HG03103 (cell line): ENCODE measurements at regions not wholly inside any gene's neighbourhood (a gene's known extent, or its start where the extent isn't known, plus 50 kb on each side); places are given as distances from the start of the nearest gene placed in this dataset.

Source experiments
- ATAC-seq: cut with Tn5 transposase; IDR thresholded peaks from one replicate; pipeline ENCODE4 v1.9.1; 2021; ENCODE audit warnings: low read depth; ENCODE audit not compliant: unreplicated experiment

- no peak for ATAC-seq
Observed at GRCh38 chr2:219765231-219765911, 137.9 kb downstream of the SLC4A3 start.

GRCh38 chr2:219766658-219767057 lies 139.2 kb downstream of the SLC4A3 start:
- no peak for ATAC-seq

GRCh38 chr2:219769090-219769910 lies 141.9 kb downstream of the SLC4A3 start:
- ATAC-seq = no peak

GRCh38 chr2:219772103-219772635 lies 144.7 kb downstream of the SLC4A3 start:
- no peak for ATAC-seq

GRCh38 chr2:219772697-219773096 lies 145.3 kb downstream of the SLC4A3 start:
- no peak for ATAC-seq

GRCh38 chr2:219775506-219775905 lies 148.1 kb downstream of the SLC4A3 start:
- no peak for ATAC-seq

- no peak for ATAC-seq
Observed at GRCh38 chr2:219777388-219777787, 150.0 kb downstream of the SLC4A3 start.

- no peak for ATAC-seq
Observed at GRCh38 chr2:219778189-219778588, 150.8 kb downstream of the SLC4A3 start.

- ATAC-seq = no peak
Observed at GRCh38 chr2:219782737-219783348, 155.4 kb downstream of the SLC4A3 start.

GRCh38 chr2:219783359-219783975 lies 156.0 kb downstream of the SLC4A3 start:
- ATAC-seq = no peak

GRCh38 chr2:219784178-219784577 lies 156.7 kb downstream of the SLC4A3 start:
- no peak for ATAC-seq

- no peak for ATAC-seq
Observed at GRCh38 chr2:219789476-219789875, 162.0 kb downstream of the SLC4A3 start.

GRCh38 chr2:219792446-219792845 lies 165.0 kb downstream of the SLC4A3 start:
- ATAC-seq = no peak

- no peak for ATAC-seq
Observed at GRCh38 chr2:219798430-219798829, 171.0 kb downstream of the SLC4A3 start.

GRCh38 chr2:219803294-219803693 lies 175.9 kb downstream of the SLC4A3 start:
- no peak for ATAC-seq

GRCh38 chr2:219810895-219811294 lies 183.5 kb downstream of the SLC4A3 start:
- ATAC-seq = no peak

- ATAC-seq = no peak
Observed at GRCh38 chr2:219812672-219813071, 185.2 kb downstream of the SLC4A3 start.

GRCh38 chr2:219820767-219821166 lies 193.3 kb downstream of the SLC4A3 start:
- ATAC-seq = no peak

- no peak for ATAC-seq
Observed at GRCh38 chr2:219823574-219823973, 196.1 kb downstream of the SLC4A3 start.

GRCh38 chr2:219824996-219825395 lies 197.6 kb downstream of the SLC4A3 start:
- no peak for ATAC-seq

GRCh38 chr2:219828127-219828526 lies 200.7 kb downstream of the SLC4A3 start:
- ATAC-seq = no peak
